ENCODE measurements at regions not wholly inside any gene's neighbourhood (a gene's known extent, or its start where the extent isn't known, plus 50 kb on each side); places are given as distances from the start of the nearest gene placed in this dataset.

- DNase-seq (ENCODE audit: low read depth): no peak
- no peak overlapping the region for H3K4me3 ChIP-seq (ENCODE audit: low read depth, low read length)
- TF ChIP-seq CTCF (IDR thresholded peaks at IDR 0.05; ENCODE audit: insufficient read depth, low read length): no peak
Measured at GRCh38 chr3:25306705-25307104, 121.4 kb upstream of the RARB start.

GRCh38 chr3:25313286-25313685 is 114.8 kb upstream of the RARB start:
- no peak for DNase-seq (ENCODE audit: low read depth)
- no peak for TF ChIP-seq CTCF (IDR thresholded peaks at IDR 0.05; ENCODE audit: insufficient read depth, low read length)
- no peak overlapping the region for H3K4me3 ChIP-seq (ENCODE audit: low read depth, low read length)

DNA sequence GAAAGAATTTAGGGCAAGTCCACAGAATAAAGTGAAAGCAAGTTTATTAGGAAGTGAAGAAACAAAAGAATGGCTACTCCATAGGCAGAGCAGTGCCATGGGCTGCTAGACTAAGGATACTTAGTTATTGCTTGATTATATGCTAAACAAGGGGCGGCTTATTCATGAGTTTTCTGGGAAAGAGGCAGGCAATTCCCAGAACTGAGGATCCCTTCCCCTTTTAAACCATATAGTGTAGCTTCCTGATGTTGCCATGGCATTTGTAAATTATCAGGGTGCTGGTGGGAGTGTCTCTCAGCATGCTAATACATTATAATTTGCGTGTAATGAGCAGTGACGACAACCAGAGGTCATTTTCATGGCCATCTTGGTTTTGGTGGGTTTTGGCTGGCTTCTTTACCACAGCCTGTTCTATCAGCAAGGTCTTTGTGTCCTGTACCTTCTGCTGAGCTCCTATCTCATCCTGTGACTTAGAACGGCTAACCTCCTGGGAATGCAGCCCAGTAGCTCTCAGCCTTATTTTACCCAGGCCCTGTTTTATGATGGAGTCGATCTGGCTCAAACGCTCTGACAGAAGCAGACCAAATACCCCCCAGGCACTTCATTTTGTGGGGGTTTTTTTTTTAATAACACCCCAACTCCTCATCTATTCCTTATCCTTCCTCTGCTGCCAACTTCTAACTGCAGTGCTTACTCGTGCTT is 103.0 kb upstream of the RARB start:
- no peak for DNase-seq (ENCODE audit: low read depth)
- no peak overlapping the region for H3K4me3 ChIP-seq (ENCODE audit: low read depth, low read length)
- no peak for TF ChIP-seq CTCF (IDR thresholded peaks at IDR 0.05; ENCODE audit: insufficient read depth, low read length)

DNA sequence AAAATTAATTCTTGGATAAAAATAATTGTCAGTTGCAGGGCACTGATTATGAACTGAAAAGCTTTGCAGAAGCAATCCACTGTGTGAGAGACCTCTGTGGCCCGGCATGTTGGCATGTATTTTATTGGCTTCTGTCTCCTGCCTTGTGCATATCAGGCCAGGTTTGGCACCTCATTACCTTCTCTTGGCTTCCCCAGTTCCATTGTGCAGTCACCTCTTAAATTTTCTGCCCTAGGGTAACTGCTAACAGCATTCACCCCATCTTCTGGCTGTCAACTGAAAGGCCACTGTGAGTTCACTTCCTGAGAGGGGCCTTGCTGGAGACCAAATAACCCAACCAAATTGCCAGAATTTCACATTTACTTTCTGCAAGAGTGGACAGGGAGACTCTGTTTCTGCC is 92.7 kb upstream of the RARB start:
- no peak for DNase-seq (ENCODE audit: low read depth)
- no peak for TF ChIP-seq CTCF (IDR thresholded peaks at IDR 0.05; ENCODE audit: insufficient read depth, low read length)
- H3K4me3 ChIP-seq (ENCODE audit: low read depth, low read length): no peak overlapping the region

- DNase-seq (ENCODE audit: low read depth): no peak
- H3K4me3 ChIP-seq (ENCODE audit: low read depth, low read length): no peak overlapping the region
- TF ChIP-seq CTCF (IDR thresholded peaks at IDR 0.05; ENCODE audit: insufficient read depth, low read length): no peak
Measured at GRCh38 chr3:25338158-25338725, 89.8 kb upstream of the RARB start.

- no peak overlapping the region for H3K4me3 ChIP-seq (ENCODE audit: low read depth, low read length)
- TF ChIP-seq CTCF (IDR thresholded peaks at IDR 0.05; ENCODE audit: insufficient read depth, low read length): no peak
- no peak for DNase-seq (ENCODE audit: low read depth)
Measured at GRCh38 chr3:25339225-25339624, 88.8 kb upstream of the RARB start.

DNA sequence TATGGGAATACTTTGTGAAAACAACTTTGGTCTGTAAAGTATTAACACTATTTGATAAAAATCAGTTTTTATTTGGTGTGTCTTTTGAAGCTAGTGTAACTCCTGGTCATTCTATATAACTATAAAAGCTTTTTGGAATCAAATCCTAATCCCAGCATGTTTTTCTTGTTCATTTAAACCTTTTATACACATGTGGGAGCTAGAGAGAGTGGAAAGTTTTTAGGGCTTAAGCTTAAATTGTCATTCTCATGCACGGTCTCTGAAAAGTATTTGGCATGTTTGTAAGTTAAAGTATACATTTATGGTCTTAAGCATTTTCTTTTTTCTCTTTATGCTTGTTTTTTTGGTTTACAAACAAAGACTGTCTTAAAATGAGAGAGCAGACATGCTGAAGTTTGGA is 83.4 kb upstream of the RARB start:
- no peak for DNase-seq (ENCODE audit: low read depth)
- no peak for TF ChIP-seq CTCF (IDR thresholded peaks at IDR 0.05; ENCODE audit: insufficient read depth, low read length)
- H3K4me3 ChIP-seq (ENCODE audit: low read depth, low read length): no peak overlapping the region
